Transverse colon (tissue), 3 donors: ENCODE measurements at regions not wholly inside any gene's neighbourhood (a gene's known extent, or its start where the extent isn't known, plus 50 kb on each side); places are given as distances from the start of the nearest gene placed in this dataset.

ENCODE experiments used
- POLR2A ChIP-seq: fragments of 450-650 bp; IDR thresholded peaks from one replicate; pipeline ENCODE4 v1.6.1; 2016; ENCODE audit warnings: antibody characterized with exemption, mild to moderate bottlenecking, moderate library complexity
- TF ChIP-seq, protein P1 (sequence below), 5 experiments: fragments of 200-600 bp in 3 of 5; fragments of 450-650 bp in 2 of 5; sonication (generic) in 3 of 5; IDR thresholded peaks; 1 replicate in 2 of 5; 2 replicates in 3 of 5; pipeline ENCODE4 v1.5.1; 2016 to 2017; ENCODE audit warnings: antibody characterized with exemption in 5 of 5, inconsistent platforms in 3 of 5, mild to moderate bottlenecking in 2 of 5, moderate library complexity in 1 of 5

- TF ChIP-seq, protein P1, sequence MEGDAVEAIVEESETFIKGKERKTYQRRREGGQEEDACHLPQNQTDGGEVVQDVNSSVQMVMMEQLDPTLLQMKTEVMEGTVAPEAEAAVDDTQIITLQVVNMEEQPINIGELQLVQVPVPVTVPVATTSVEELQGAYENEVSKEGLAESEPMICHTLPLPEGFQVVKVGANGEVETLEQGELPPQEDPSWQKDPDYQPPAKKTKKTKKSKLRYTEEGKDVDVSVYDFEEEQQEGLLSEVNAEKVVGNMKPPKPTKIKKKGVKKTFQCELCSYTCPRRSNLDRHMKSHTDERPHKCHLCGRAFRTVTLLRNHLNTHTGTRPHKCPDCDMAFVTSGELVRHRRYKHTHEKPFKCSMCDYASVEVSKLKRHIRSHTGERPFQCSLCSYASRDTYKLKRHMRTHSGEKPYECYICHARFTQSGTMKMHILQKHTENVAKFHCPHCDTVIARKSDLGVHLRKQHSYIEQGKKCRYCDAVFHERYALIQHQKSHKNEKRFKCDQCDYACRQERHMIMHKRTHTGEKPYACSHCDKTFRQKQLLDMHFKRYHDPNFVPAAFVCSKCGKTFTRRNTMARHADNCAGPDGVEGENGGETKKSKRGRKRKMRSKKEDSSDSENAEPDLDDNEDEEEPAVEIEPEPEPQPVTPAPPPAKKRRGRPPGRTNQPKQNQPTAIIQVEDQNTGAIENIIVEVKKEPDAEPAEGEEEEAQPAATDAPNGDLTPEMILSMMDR (IDR thresholded peaks at IDR 0.05), result no peak
- TF ChIP-seq POLR2A, result no peak
Measured at GRCh38 chr9:74331607-74332006, 165.5 kb upstream of the RORB start.
